NCI-H1417 treated with DMSO at 0.1 percent for 48 hours (cell line): ENCODE measurements at regions not wholly inside any gene's neighbourhood (a gene's known extent, or its start where the extent isn't known, plus 50 kb on each side); places are given as distances from the start of the nearest gene placed in this dataset.

ENCODE experiments used
- DNase-seq: peaks from one replicate; lab custom pipeline; 2025; lab: John Stamatoyannopoulos, UW

GRCh38 chr3:55341502-55342031, 145.5 kb downstream of the WNT5A start:
- no peak for DNase-seq

- DNase-seq, result no peak
These were observed 147.3 kb downstream of the WNT5A start for GRCh38 chr3:55339819-55340218.

GRCh38 chr3:55339390-55339789, 147.7 kb downstream of the WNT5A start:
- no peak for DNase-seq

DNA sequence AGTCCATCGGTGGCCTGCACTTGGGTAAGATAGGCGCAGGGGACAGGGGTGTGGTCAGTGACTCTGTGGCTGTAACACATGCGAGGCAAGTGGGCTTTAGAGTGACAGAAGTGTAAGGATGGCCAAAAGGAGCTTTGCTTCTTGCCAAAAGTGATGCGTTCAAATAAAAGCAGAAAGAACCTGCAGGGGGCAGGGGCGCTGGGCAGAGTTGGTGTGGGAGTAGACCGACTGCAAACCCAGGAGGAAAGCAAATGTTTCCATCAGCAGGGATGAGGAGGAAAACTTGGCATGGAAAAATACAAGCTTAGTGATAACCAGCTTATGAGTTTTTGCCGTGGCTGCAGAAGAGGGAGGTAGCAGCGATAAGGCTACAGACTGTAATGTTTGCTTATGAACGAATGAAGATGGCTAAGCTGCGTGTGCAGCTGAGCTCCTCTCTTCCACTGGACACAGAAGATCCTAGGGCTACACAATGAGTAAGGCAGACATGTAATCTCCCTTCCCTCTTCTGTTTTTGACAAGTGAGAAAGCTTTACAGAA, 149.4 kb downstream of the WNT5A start:
- DNase-seq, result no peak

DNA sequence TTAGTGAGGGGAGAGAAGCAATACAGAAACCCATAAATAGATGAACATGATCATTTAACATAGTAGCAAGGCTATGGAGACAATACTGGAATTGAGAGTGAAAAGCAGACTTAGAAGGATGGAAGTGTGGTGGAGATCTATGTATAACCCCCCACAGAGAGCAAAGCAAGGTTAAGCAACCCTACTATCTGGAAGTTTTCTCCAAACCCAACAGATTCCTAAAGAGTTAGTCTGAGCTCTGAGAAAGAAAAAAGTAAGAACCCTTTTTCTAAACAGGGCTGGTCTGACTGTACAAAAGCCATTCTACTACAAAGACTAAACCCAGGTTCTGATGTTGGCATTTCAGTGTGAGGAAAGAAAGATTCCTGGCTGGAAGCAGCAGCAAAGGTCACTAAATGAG, 153.2 kb downstream of the WNT5A start:
- DNase-seq, result no peak

DNA sequence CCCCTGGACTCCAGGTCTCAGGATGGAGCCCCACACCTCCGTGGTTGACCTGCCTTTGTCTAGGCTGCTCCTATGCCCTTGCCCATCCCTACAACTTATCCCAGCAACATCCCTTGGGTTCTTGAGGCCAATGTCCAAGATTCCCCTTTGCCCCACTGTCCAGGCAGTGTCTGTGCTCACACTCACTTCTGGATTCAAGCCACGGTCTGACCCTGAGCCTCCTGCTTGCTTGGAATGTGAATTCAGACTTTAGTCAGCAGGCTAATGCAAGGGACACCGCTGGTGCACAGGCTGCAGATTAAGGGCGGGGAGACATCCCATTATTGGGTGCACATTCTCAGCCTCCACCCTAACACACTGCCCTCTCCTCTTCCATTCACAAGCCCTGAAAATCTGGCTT, 154.1 kb downstream of the WNT5A start:
- no peak for DNase-seq

- DNase-seq, result no peak
These were observed 154.9 kb downstream of the WNT5A start for GRCh38 chr3:55332176-55332575.

GRCh38 chr3:55331524-55331923, 155.6 kb downstream of the WNT5A start:
- no peak for DNase-seq

GRCh38 chr3:55330756-55331155, 156.3 kb downstream of the WNT5A start:
- DNase-seq, result no peak

- no peak for DNase-seq
These were observed 156.8 kb downstream of the WNT5A start for GRCh38 chr3:55330355-55330754.

DNA sequence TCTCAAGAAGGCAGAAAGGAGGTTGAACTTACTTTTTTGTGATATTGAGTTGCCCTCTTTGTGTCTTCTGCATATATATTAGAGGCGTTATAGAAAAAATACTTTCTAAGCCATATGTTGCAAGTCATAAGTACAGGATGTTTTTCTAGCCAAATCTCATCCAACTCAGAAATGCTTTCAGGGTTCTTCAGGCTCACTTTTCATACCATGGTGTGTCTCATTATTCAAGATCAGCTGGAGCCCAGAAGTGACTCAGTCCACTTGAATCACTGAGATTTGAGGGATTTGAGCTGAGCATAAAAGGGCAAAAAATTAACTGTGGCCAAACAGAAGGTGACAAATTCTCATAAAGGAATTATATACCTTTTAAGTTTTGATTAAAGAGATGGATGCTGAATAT, 157.3 kb downstream of the WNT5A start:
- no peak for DNase-seq

DNA sequence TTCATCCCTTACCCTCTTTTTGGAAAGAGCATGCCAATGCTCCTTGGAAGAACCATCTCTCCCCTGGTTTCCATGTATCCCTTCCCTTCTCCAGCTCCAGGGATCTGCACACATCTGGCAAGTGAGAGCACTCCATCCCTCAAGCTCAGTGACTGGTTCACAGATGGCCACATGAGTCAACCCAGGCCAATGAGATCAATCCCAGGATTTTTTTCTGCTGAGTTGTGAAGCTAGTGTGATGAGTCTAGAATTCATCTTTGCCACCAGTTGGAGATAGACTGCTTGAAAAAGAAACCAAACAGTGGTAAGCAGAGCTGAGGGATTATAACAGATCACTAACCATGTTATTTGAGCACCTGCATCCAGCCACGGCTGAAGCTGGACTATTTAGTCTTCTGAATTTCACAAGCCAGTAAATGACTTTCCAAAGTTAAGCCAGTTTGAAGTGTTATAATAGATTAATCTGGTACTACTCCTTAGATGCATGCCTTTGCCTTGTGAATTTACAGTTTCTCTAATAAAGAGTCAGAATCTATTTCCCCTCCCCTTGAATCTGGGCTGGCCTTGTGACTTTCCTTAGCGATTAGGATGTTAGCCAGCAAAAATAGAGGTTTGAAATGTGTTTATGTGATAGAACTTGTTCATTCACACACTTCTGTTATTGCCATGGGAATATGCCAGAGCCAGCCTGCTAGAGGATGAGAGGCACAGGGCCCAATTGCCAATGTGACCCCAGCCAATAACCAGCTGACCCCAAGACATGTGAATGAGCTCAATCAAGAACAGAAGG, 159.8 kb downstream of the WNT5A start:
- DNase-seq, result no peak

DNA sequence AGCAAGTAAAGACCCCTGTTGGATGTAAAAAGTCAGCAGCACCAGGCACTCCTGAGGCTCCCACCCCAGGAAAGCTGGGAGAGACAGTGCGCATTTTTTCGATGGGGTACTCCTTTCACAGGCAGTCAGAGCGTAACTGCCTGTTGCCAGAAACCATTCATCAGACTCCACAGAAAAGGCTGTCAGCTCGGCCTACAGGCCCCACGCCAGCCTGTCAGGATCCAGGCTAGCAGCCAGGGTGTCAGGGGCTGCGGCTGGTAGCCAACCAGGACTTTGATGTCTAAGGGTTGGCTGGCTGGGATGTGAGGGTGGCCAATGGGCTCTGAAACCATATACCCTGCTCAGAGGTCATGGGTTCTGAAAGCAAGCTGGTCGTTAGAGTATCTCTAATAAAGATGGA, 164.5 kb downstream of the WNT5A start:
- DNase-seq, result no peak

- DNase-seq, result no peak
These were observed 166.2 kb downstream of the WNT5A start for GRCh38 chr3:55320928-55321327.

DNA sequence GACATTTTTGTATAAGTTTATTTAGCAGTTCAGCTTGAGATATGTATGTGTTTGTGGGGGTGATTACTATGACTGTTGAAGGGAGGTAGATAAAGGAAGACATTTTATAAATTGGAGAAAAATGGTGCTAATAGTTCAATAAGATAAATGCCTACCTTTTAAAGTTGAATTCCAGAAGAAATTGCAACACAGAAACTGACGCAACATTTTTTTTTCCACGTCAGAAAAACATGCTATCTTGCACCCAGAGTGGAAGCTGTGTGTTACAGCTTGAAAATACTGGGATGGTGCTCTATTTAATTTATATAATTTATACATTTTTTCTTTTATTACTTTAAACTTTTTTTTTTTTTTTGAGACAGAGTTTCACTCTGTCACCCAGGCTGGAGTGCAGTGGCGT, 171.7 kb downstream of the WNT5A start:
- DNase-seq, result no peak

DNA sequence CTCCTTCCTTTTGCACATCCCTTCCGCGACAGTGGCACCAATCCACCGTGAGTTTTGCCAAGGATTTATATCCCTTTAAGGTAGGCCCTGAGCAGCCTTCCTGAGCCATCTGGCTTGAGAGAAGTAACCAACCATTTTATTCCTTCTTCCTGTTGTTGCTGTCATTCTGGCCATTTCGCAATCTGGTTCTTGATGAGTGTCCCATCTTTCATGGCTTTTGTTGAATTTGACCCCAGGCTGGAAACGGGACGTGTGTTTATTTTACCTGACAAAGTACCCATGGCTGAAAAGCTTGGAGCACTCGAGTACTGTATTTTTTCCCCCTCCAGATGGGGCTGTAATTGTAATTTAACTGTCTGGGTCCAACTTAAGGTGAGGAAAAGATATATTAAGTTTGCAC, 173.4 kb downstream of the WNT5A start:
- DNase-seq, result no peak

DNA sequence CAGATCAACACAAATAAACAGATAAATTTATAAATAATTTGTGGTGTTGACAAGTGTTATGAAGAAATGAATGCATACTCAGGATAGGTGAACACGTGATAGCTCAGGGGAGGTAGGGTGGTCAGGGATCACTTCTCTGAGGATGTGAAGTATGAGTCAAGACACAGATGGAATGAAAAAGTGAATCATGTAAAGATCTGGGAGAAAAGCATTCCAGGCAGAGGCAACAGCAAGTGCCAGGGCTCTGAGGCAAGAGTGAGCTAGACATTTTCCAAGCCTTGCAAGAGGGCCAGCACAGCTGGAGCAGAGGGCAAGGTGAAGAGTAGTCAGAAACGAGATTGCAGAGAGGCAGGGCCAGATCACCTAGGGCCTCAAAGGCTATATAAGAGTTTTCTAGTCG, 177.8 kb downstream of the WNT5A start:
- DNase-seq, result no peak

- no peak for DNase-seq
These were observed 179.5 kb downstream of the WNT5A start for GRCh38 chr3:55307622-55308021.

- DNase-seq, result no peak
These were observed 181.2 kb downstream of the WNT5A start for GRCh38 chr3:55305696-55306485.

- no peak for DNase-seq
These were observed 186.4 kb downstream of the WNT5A start for GRCh38 chr3:55300701-55301100.

DNA sequence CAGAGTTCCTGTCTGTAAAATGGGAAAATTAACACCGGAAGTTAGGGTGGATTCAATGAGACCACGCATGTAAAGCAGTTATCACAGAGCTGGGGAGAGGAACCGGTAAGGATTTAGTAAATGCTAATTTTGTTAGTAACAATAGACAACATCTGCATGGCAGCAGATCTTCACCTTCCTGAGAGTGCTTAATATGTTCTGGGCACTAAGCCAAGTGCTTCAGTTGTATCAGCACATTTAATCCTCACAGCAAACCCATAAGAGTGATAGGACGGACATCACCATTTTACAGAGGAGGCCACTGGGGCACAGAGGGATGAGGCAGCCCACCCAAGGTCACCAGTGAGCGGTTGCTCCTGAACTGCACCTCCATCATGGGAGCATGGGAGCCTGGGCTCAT, 189.4 kb downstream of the WNT5A start:
- DNase-seq, result no peak

DNA sequence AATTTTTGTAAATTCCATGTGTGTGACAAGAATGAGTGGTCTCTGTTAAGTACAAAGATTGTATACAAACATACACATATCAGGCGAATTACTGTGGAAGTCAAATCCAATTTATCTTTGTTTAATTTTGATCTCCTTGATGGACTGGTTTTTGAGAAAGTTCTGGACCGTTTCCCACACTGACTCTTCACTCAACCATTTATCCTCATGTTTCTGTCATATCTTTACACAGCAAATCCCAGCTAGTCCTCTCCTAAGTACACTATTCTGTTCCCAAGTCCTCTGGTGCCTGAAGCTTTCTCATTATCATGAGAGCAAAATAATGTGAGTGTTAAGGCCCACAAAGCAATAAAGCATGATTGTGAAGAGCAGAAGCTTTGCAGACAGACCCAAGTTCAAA, 189.9 kb downstream of the WNT5A start:
- no peak for DNase-seq

DNA sequence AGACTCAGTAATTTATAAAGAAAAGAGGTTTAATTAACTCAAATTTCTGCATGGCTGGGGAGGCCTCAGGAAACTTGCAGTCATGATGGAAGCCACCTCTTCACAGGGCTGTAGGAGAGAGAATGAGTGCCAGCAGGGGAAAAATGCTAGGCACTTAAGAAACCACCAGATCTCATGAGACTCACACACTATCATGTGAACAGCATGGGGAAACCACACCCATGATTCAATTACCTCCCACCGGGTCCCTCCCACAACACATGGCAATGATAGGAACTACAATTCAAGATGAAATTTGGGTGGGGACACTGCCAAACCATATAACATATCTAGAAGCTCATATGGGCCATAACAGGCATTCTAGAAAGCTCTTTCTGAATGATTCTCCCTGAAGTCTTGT, 190.3 kb downstream of the WNT5A start:
- no peak for DNase-seq
